CD4-positive, alpha-beta T cell treated with Interleukin-2 at 100 ng/mL for 4 hours (primary cell): ENCODE measurements at regions not wholly inside any gene's neighbourhood (a gene's known extent, or its start where the extent isn't known, plus 50 kb on each side); places are given as distances from the start of the nearest gene placed in this dataset.
"Not testable (repeated sequence)": the region's sequence is repeated elsewhere in the genome, so short reads cannot be mapped to it uniquely, and the experiment has no call there.

Experiments used
- DNase-seq: peaks from one replicate; pipeline ENCODE4 v3.0.0-alpha.2; 2020; ENCODE audit warnings: low spot score

- DNase-seq: no peak
Measured at GRCh38 chr6:168825226-168826077, 384.5 kb downstream of the SMOC2 start.

- no peak for DNase-seq
Measured at GRCh38 chr6:168823397-168824212, 382.6 kb downstream of the SMOC2 start.

GRCh38 chr6:168822376-168822775 lies 381.4 kb downstream of the SMOC2 start:
- no peak for DNase-seq

DNA sequence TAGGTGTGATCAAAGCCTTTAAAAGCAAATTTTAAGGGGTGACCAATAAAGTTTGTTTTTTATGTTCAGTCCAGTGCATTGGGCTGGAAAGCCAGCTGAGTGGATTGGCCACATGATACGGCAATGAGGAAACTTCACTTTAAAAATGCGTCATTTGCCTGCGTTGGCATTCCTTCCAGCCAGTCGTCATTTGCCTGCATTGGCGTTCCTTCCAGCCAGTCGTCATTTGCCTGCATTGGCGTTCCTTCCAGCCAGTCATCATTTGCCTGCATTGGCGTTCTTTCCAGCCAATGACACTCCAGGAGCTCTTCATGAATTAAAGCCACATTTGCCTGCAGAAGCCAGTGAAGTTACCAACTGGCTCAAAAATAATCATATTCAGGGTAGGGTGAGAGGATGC lies 378.6 kb downstream of the SMOC2 start:
- no peak for DNase-seq

- DNase-seq: no peak
Measured at GRCh38 chr6:168817558-168818159, 376.7 kb downstream of the SMOC2 start.

DNA sequence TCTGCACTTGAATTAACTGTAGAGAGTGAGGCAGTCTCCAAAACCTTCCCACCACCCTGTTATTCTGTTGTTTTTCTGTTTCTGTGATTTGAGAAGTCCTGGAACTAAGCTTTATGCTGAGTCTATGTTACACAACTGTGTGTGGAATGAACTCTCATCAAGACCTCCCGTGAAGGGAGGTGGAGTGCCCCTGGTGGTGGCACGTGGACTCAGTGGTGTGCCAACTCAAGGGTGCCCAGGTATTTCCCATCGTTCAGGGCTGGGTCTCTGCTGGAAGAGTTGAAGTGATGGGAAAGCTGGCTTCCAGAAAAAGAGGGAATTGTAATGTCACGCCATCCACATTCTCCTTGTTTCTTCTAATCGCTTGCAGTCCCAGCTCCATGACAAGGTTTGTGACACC lies 374.2 kb downstream of the SMOC2 start:
- DNase-seq: no peak

- no peak for DNase-seq
Measured at GRCh38 chr6:168808232-168808631, 367.2 kb downstream of the SMOC2 start.

DNA sequence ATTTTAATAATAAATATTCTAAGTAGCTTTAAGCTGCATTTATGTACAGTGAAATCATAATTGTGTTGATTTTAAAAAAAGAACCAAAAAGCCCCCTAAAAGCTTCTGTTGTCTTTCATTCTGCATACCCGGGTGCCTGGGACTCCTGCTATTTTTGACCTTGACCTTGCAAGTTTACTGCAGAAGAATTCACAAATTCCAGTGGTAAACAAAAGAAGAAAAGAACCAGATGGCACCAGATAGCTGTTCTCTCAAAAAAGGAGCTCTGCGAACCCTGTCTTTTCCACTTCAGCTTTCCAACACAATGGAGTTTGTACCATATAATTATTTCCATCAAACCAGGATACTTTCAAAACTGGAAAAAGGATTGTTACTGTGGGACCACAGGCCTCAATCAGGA lies 363.3 kb downstream of the SMOC2 start:
- DNase-seq: no peak

- no peak for DNase-seq
Measured at GRCh38 chr6:168803874-168804273, 362.9 kb downstream of the SMOC2 start.

- no peak for DNase-seq
Measured at GRCh38 chr6:168799067-168799466, 358.1 kb downstream of the SMOC2 start.

DNA sequence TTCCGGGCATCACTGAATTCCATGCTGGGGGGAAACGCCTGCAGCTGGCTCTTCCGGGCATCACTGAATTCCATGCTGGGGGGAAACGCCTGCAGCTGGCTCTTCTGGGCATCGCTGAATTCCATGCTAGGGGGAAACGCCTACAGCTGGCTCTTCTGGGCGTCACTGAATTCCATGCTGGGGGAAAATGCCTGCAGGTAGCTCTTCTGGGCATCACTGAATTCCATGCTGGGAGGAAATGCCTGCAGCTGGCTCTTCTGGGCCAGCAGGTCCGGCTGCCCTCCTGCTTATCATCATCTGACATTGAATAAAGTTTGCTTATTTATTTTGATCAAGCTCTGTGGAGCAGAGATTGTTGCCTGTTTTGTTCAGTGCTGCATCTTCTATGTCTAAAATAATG lies 355.1 kb downstream of the SMOC2 start:
- DNase-seq: no peak

- not testable (repeated sequence) for DNase-seq
Measured at GRCh38 chr6:168795611-168796010, 354.6 kb downstream of the SMOC2 start.

GRCh38 chr6:168794491-168794890 lies 353.5 kb downstream of the SMOC2 start:
- no peak for DNase-seq

- DNase-seq: no peak
Measured at GRCh38 chr6:168793649-168794048, 352.7 kb downstream of the SMOC2 start.

GRCh38 chr6:168791917-168792316 lies 350.9 kb downstream of the SMOC2 start:
- DNase-seq: no peak

- DNase-seq: no peak
Measured at GRCh38 chr6:168789699-168790098, 348.7 kb downstream of the SMOC2 start.

- no peak for DNase-seq
Measured at GRCh38 chr6:168785720-168786511, 344.9 kb downstream of the SMOC2 start.

DNA sequence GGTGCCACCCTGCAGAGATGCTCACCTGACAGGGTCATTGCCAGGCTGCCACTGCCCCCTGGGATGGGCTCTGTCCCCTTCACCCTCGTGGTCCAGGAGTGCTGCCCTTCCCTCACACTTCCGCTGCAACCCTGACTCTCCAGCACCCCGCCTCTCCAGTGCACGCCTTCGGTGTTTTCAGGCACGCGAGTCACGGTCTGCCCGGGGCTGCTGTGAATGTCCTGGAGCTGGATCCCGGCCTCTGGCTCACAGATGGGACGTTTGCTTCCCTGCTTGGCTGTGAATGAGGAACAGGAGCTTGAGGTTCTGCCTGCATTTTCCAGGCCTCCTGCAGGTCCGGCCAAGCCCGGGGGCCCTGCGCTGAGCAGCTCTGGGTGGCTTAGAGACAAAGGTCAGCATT lies 343.4 kb downstream of the SMOC2 start:
- DNase-seq: no peak

GRCh38 chr6:168783720-168784119 lies 342.7 kb downstream of the SMOC2 start:
- DNase-seq: no peak

- DNase-seq: no peak
Measured at GRCh38 chr6:168782187-168782751, 341.3 kb downstream of the SMOC2 start.

DNA sequence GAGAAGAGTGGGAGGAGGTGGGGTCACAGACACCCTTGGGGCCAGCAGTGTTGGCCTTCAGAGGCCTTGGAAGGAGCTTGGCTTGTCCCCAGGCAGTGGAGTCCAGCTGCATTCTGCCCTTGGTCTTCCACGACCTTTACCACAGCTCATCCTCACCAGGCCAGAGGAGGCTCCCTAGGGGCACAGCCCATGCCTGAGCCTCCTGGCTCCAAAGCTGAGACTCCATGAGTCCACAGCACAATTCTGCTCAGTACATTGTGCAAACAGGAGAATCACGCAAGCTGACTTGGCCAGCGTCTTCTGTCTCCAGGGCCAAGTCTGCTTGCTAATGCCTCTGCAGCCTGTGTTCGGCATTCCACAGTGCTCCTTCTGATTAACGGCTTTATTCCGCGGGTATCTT lies 337.2 kb downstream of the SMOC2 start:
- no peak for DNase-seq

GRCh38 chr6:168774381-168774780 lies 333.4 kb downstream of the SMOC2 start:
- DNase-seq: no peak
